ENCODE measurements at regions not wholly inside any gene's neighbourhood (a gene's known extent, or its start where the extent isn't known, plus 50 kb on each side); places are given as distances from the start of the nearest gene placed in this dataset.

DNA sequence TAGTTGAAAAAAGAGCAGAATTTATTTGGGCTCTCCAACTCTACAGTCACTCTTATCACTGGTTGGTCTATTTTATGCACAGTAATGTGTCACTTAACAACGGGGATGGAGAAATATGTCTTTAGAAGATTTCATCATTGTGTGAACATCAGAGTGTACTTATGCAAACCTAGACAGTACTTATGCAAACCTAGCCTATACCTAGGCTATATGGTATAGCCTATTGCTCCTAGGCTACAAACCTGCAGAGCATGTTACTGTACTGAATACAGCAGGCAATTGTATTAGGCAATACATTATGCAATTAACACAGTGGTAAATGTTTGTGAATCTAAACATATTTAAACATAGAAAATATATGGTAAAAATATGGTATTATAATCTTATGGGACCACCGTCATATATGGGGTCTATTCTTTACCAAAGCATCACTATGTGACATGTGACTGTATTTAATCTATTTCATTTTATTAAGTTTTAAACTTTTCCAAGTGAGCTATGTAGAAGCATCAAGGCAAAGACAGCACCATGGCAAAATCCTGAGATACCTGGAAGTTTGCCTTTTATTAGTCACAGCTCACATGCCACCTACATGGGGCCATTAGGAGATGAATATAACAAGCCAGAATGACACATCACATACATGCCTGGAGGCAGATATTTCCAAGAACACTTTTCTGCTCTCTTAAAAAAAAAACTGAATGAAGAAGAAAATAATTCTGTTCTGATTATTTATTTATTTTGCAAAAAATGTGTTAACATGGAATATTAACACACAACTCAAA, 537.4 kb downstream of the TUSC7 start:
- DNase-seq (ENCODE audit: low read depth in 2 of 3, low spot score in 1 of 3), result no peak

DNA sequence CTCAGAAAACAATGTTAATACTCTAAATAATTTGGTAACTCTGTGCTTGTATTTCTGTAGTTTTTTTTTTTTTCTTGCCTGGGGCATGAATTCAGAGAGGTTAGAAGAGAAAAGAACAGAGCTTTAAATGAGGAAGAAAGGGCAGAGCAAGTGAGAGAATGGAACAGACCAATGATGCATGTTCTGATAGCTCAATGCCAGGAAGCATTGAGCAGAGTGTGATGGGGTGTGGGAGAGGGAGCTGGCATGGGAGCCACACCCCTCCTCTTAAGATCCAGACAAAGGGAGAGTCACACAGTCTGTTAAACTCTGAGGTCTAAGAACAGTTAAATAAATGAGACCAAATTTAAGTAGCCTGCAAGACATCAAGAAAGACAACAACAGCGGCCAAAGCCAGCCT, 538.6 kb downstream of the TUSC7 start:
- no peak for DNase-seq (ENCODE audit: low read depth in 2 of 3, low spot score in 1 of 3)

DNA sequence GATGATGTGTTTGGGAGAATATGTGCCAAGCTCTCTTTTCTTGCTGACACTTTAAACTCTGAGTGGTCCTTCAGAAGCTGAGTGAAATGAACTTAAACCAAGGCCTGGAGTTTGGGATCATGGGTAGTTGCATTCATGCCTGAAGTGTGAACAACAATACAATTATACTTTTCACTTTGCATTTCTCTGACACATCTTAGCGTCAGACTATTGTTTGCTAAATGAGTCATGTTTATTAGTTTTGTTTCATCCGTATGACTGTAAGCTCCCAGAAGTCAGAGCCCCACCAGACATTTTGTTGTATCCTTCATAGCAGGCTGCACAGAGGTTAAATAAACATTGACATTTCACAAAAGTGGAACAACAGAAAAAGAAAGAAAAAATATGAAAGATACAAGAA, 542.6 kb downstream of the TUSC7 start:
- no peak for DNase-seq (ENCODE audit: low read depth in 2 of 3, low spot score in 1 of 3)

DNA sequence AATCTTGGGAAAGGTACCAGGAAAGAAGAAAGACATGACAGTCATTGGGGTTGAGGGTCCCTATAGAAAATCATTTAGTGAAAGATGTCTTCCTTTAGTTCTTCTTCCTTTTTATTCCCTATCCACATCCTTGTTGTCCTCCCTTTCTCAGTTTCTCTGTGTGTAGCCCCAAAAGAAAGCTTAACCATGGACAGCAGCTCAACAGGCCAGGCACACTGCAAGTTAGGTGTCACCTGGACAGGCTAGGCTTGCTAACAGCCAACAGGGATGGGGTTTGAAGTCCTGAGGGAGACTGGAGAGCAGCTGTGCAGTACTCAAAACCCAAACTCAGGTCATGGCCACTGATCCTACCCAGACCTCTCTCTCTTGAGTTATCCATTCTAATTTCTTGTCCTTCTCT, 543.1 kb downstream of the TUSC7 start:
- DNase-seq (ENCODE audit: low read depth in 2 of 3, low spot score in 1 of 3), result no peak

DNA sequence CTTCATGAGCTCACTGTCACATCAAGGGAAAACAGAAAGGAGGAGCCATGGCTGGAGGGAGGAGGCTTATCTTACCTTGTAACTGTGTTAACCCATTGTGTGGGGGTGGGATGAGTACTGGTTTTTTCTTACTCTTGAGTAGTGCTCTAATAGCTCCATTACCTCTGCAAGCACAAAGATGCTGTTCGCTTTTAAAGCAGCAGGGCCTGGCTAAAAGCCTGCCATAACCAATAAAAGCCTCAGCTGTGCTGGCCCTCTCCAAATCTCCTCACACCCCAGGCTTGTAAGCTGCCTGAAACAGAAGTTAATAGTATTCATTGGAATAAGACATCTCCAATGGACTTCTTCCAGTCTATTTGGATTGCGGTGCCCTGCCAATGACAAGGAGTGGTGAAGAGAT, 544.1 kb downstream of the TUSC7 start:
- DNase-seq (ENCODE audit: low read depth in 2 of 3, low spot score in 1 of 3), result no peak

DNA sequence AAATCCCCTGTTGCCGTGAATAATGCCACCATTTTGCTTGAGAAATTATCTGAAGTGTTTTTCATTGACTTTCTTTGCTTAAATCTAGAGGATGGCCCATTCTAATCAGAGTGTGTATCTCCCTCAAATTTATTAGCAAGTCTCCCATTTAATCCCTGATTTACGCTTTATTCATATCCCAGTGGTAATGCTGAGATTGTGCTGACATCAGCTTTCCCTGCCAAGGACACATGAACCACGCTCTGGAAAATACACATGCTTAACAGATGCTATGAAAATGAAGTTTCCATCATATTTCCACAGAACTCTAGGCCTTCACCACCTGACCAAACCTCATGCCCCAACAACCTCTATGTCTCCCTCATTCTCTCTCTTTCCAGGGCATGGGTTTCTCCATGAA, 545.4 kb downstream of the TUSC7 start:
- DNase-seq (ENCODE audit: low read depth in 2 of 3, low spot score in 1 of 3), result no peak

DNA sequence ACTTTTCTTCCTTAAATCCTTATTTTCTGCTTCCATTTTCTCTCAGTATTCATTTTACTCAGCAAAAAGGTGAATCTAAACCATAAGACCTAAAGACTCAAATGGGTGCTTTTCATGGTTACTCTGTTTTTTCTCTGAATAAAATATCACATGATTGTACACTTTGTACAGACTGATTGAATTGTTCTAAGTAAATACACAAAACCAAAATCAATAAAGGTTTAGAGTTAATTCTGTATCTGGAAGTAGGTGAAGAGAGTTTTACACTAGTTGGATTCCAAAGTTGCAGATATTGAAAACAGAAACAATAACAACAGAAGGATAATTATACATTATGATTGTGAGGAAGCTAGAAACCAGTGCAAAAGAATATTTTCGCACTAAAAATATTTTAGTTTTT, 546.2 kb downstream of the TUSC7 start:
- no peak for DNase-seq (ENCODE audit: low read depth in 2 of 3, low spot score in 1 of 3)

DNA sequence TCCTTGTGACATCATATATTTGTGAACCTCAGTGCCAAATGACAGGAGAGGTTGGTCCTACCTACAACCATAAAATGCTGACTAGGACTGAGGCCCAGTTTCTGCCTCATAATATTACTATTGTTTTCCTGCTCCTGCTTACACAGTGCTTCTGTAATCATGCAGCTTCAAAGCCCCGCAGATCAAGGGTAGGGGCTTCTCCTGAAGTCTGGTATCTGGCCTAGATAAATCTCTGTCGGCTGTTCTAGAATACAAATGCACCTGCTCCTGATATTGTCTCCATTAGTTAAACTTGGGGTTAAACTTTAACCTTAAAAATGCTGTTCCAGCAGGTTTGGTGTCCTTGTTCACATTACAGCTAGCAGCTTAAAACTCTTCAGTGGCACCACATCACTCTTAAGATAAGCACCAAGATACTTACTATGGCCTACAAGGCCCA, 552.4 kb downstream of the TUSC7 start:
- DNase-seq (ENCODE audit: low read depth in 2 of 3, low spot score in 1 of 3), result no peak

DNA sequence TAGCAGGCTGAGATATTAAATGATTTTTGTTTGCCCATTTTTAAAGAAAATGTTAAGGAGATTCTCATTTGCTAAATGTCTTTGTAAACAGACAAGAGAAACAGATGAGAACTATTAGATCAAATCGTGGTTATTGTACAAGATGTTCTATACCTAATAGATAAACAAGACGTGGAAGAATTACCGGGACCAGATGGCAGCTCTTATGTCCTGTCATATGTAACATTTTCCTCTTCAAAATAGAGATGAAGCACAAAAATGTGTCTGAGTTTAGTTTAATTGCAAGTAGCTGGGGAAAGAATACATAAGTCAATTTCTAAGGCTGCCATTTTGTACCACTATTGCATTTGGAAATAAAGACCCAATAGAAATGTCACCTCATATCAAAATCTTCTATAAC, 553.7 kb downstream of the TUSC7 start:
- DNase-seq (ENCODE audit: low read depth in 2 of 3, low spot score in 1 of 3), result no peak

DNA sequence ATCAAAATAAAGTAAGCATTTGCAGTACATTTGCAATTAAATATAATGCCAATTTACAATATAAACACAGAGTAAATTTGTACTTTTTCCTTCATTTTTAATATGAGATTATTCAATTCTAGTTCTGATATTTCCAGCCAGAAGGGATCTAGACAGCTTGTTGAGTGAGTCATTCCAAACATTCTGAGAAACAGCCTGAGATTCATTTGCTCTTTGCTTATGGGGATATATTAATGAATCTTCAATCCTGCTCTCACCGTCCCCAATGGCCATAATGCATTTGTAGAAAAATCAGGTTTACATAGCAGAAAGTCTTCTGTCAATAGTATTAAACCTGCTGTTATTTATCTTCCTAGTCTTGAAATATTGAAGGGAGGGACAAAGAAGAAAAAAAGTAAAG, 554.2 kb downstream of the TUSC7 start:
- DNase-seq (ENCODE audit: low read depth in 2 of 3, low spot score in 1 of 3), result no peak

DNA sequence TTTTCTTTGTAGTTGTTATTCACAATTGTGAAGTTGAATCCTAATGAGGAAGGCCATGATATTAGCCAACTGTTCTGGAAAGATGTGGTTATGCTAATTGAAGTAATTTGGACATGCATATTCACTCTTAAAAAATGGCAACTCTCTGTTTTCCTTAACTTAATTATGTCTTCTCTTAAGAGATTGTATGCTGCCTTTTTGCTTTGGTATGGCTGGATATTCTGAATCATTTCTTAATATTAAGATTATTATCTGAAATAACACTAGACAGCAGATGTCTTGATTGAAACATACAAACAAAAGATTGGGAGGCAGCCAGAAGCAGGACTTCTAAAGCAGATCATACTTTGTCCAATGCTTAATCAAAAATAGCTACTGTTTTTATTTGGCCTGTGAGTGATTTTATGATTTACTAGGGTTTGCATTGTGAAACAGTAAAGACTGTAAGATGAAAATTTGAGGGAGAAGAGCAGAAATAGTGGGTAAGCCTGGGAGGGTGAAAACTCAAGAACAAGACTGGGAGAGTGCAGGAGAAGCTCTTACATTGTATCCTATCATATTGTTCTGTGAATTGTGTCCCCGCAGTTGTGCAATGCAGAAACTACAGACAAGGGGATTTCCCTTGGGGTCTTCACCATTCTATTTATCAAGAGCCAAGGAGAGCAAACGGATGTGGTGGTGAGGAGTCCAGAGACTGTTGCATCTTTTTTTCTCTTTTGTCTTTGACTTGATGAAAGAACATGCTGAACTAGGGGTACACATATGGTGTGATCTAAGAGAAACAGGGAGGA, 554.8 kb downstream of the TUSC7 start:
- DNase-seq (ENCODE audit: low read depth in 2 of 3, low spot score in 1 of 3), result no peak

DNA sequence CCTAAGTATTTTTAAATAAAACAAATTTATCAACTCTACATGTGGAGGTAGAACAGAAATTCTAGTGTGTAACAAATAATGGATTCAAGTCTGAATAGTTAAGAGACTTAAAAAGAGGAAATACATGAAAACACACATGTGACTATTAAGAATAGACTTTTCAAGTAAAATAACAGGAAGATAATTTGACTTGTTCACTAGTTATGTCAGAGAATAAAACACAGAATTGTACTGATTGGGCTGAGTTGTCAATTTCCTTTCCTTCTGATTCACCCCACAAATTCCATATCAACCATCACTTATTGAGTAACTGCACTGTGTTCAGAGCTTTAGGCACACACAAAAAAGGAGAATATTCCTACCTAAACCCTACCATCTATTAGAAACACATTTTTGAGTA, 557.2 kb downstream of the TUSC7 start:
- no peak for DNase-seq (ENCODE audit: low read depth in 2 of 3, low spot score in 1 of 3)

DNA sequence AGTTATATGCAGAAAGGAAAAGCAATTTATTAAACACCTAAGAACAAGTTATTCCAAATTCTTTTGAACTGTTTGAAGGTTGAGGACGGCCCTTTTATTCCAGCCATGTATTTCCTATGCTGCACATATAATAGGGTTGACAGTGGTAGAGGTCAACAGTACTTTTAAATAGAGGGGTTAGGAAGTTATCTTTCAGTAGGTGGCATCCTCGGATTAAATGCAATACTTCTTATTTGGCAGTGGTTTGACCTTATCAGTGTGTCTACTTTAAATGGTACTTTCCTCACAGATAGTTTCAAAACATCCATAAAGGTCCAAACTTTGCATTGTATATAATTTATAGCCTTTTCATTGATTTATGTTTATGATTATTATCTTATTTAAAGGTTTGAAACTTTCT, 558.7 kb downstream of the TUSC7 start:
- no peak for DNase-seq (ENCODE audit: low read depth in 2 of 3, low spot score in 1 of 3)

DNA sequence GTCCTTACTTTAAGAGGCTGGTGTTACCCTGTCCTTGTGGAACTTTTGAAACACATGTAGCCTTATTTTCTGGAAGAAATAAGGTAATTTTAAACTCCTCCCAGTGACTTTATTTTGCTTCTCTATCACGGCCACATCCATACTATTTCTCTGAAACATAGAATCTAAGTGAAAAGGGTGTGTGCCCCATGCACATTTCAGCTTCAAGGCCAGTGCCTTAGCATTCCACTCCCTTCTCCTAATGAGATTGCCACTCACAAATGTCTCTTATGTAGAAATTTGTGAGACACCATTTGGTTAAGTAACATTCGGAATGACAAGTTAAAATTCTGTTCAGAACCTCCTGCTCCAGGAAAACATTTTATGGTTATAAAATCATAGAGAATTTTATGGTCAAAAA, 562.7 kb downstream of the TUSC7 start:
- DNase-seq (ENCODE audit: low read depth in 2 of 3, low spot score in 1 of 3), result no peak

DNA sequence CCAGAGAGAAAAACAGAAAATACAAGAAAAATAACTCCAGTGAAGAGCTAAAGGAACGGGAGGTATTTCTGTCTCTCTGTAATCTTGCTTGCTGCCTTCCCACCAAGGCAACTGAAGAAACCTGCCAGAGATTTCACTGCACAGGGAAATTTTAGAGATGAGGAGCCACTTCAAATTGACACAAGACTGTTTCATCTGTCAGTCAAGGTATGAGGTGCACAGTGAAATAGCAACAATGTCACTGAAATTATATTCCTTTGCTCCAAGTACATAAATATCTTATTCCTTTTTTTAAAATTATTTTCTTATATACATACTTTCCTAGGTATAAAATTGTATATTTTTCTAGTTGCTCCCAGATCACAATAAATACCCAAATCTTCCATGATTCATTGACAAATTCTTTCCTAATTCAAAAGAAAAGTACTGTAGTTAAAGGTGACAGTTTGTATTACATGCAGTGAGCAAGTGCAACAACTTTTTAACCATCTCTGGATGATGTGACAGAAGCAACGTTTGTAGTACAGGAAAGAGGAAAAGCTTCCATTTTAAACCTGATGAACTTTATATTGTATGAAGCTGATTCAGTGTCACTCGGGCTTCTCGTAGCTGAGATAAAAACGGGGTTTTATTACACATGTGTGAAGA, 563.4 kb downstream of the TUSC7 start:
- no peak for DNase-seq (ENCODE audit: low read depth in 2 of 3, low spot score in 1 of 3)

DNA sequence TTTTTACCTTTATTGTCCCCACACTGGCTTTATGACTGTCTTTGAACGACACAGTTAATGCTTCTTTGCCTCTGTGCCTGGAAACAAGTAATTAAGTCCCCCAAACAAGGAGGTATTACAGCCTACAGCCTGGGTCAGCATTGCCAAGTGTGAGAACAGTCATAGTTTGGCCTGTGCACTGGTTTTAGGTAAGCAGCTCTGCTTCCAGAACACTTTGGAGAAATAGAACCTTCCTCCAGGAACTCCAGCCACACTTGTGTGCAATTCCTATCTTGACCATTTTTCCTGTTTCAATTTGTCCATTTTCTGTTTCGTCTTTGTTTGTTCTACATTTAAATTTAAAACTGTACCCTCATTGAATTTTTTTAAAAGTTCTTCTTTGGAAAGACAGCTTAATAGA, 568.2 kb downstream of the TUSC7 start:
- DNase-seq (ENCODE audit: low read depth in 2 of 3, low spot score in 1 of 3), result no peak

DNA sequence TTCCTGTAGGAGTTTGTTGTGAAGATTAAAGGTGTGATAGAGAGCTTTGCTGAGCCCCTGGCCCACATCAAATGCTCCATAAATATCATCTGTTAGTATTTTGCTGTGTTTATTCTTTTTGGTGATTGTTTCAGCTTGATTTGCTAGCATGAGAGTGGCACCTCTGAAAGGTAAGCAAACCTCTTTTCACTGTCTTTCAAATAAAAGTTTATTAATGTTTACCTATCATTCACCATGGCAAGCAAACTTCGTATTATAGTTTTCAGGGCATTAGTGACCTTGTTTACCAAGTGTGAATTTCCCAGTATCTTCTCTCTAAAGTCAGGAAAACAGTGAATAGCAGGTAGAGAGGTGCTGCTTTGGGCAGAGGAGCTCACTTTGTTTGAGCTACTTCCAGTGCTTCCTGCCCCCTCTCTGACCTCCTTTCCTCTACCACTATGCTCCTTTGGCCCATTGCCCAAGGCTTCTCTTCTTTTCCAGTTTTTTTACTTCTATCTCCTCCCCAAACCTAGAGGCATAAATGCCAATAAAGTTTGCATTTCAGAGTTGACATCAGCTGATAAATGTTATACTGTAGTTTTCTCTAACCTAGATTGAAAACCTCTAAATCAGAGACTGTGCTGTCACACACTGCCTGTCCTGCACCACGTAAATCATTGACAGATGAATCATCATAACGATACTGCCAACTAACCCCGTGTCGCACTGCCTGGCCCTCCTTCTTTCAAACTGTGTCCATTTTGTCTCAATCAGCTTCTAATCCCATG, 569.0 kb downstream of the TUSC7 start:
- DNase-seq (ENCODE audit: low read depth in 2 of 3, low spot score in 1 of 3), result no peak

DNA sequence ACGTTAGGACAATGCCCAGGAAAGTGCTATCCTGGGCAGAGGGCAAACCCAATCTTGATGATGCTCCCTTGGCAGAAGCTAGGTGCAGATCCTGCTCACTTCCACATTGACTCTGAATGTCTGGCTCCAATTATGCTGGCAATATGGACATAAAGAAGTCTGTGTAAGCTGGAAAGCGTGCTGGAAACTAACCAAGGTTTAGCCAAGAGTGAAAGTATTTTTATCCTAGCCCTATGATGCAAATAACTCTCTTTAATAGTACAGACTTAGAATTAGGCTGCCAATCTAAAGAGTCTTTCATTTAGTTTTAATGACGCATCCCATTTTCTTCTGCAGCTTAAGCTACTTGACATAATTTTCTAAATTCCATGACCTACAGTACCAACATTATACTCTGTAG, 571.8 kb downstream of the TUSC7 start:
- no peak for DNase-seq (ENCODE audit: low read depth in 2 of 3, low spot score in 1 of 3)

DNA sequence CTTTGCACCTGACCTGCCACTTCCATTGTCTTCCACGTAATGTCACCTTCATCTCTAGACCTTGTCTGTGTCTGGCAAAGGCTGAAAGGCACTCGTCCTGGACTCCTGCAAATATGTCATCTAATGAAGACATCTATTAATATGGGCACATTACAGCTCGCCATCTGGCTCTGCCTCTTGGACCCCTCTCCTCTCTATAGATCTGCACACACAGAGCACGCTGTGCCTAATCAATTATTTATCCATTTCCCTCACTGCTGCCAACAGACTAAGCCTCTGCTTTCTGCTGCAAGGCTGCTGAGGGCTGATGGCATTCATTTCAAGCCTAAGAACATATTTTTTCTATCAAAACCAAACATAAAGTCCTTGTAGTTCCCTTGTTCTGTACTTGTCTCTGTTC, 573.0 kb downstream of the TUSC7 start:
- DNase-seq (ENCODE audit: low read depth in 2 of 3, low spot score in 1 of 3), result no peak

DNA sequence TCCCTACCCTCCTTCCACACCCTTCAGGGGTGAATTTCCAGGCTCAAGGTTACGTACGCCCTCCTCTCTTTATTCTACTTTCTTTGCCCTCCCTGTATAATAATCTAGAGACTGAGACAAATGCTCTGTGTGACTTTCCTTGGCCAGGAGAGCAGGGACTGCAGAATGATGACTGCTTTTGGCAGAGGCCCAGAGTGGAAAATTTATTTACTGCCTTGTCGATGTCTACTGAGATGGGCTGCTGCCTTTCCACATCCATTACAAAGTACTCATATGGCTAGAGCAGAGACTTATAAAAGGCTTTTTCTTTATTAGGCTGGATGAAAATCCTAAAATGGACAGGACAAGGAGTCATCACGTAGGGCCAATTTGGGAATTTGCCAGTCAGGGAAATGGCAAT, 576.2 kb downstream of the TUSC7 start:
- DNase-seq (ENCODE audit: low read depth in 2 of 3, low spot score in 1 of 3), result no peak

DNA sequence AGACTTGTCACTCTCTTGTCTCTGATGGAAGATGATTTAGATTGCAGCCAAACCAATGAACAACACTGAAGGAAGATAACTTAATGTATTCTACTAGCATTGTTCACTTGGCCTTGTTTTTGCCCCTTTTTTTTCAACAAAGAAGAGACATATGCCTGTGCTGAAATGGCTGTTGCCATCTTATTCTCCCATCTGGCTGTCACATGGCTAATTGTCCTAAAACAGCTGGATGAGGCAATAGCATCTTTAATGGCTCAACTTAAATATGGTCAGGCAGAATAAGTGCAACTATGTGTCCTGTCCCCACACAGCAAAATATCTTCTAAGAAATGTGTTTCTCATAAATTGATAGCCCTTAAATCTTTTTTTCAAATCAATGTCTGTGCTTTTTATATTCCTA, 576.9 kb downstream of the TUSC7 start:
- no peak for DNase-seq (ENCODE audit: low read depth in 2 of 3, low spot score in 1 of 3)

DNA sequence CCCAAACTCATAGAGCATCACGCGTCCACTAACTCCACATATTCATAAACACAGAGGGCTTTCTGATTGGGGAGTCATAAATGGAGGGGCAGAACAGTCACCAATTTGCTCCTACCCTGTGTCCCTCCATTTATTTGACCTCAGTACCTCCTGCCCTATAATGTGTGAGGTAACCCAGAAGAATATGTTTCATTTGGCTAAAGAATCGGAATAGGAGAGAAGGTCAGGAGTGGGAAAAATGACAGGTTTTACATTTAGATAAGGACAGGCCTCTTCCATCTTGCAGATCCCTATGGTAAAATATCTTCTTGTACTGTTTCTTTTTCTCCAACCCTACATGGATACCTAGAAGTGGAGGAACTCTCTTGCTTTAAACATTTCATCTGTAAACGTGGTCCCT, 578.0 kb downstream of the TUSC7 start:
- DNase-seq (ENCODE audit: low read depth in 2 of 3, low spot score in 1 of 3), result no peak
